Left renal pelvis (tissue), 4 donors: ENCODE measurements at regions not wholly inside any gene's neighbourhood (a gene's known extent, or its start where the extent isn't known, plus 50 kb on each side); places are given as distances from the start of the nearest gene placed in this dataset.
"Not testable (repeated sequence)": the region's sequence is repeated elsewhere in the genome, so short reads cannot be mapped to it uniquely, and the experiment has no call there.

Experiments used
- DNase-seq, 4 donors: peaks; one replicate each; pipeline ENCODE4 v3.0.0-alpha.2; 2013; ENCODE audit warnings: low read depth in 4 of 4, low spot score in 3 of 4

DNA sequence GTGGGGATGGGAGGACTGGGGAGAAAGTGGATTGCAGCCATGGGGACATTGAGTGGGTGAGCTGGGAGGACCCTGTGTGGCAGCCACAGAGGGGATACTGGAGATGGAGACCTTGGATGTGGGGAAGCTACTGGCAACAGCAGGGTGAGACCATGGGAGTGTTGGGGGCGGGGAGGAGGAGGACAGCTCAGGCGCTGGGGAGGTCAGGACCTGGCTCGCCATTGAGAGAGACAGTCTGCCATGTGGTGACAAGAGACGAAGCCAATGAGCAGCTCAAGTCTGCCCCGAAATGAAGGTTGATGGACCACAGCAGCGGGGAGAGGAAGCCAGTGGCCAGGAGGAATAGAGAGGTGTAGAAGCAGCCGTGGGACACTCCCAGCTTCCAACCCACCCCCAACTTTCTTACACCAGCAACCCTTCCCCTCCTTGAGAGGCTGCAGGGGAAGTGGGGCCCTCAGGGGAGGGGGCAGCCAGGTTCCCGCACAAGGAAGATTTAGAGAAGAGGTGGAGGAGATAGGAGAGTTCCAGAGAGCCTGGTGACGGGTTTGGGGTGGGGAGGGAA lies 118.1 kb downstream of the ASB7 start:
- DNase-seq, result no peak

DNA sequence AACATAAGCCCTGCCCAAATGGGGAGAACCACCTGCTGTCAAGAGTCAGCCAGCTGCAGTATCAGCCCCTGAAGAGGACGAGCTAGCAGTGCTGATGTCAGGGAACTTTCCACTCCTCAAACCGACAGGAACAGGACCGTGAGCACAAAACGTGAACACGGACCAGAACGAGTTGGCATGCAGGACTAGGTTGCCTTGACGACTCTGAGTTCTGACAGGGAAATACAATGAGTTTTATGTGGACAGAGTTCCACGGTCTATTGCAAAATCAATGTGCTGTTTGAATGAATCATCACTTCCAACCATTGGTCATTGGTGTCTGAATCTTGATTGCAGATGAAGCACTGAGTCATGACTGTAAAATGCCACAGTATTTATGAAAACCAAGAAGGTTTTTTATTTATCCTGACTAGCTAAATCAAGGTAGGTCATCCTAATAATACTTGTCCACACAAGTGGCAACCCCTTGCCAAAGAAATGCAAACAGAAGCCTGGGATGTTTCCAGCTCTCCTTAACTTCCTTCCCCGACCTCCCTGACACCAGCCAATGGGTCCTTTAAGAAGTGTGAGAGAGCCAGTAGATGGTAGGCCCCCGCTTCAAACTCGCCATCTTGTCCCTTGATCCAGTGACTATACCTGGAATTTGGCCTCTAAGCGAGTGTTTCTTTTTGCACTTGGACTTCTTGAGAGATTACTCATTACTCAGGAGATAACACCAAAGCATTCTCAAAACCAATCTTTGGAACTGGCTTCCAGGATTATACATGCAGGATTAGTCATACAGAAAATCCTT lies 119.6 kb downstream of the ASB7 start:
- DNase-seq, result no peak

DNA sequence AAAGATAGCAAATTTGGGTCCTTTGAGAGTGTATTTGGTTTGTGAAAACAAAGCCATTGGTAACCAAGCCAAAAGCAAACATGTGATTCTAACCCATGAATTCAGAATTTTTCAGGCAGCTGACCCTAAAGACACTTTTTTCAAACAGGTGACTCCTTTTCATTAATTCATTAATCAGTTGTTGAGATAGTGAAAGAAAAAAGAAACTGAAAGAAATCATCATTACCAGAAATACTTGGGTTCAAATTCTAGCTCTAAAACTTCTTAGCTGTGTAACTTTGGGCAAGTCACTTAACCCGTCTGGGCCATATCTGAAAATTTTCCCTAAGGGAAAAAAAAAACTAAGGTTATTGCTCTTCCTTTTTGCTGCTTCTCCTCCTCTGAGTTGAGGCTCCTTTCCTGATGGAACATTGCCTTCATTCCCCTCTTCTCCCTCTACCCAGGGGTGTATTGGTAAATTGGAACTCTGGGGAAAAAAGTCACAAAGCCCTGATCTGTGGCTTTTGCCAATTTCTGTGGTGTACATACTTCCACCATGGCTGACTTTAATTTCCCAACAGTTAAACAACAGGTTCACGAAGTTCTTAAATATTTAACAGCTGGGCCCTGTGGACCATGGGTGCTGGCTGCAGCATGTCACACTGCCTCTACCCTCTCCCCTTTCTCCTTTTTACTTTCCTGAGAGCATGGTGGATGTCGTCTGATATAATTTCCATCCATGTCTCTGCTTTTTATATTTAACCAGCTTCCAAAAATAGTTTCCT lies 120.3 kb downstream of the ASB7 start:
- DNase-seq, result no peak

DNA sequence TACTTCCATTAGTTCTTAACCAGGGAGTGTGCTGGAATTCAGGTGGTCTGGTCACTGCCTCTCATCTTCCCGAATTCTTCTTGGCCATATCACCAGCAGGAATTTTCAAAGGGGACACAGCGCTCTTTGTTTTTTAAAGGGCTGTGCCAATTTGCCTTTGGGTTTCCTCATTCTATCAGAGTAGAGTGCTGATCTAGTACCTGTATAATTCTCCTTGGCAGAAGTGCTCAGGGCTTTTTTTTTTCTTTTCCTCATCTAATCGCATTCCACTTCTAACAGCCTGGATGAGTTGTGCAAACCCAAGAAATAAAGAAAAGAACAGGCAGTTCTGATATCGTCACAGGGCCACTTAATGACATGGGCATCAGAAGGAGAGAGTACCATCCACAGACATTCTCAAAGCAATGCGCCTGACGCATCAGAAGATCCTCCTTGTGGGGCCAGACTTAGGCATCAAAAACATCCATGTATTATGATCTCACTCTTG lies 121.0 kb downstream of the ASB7 start:
- DNase-seq, result no peak

DNA sequence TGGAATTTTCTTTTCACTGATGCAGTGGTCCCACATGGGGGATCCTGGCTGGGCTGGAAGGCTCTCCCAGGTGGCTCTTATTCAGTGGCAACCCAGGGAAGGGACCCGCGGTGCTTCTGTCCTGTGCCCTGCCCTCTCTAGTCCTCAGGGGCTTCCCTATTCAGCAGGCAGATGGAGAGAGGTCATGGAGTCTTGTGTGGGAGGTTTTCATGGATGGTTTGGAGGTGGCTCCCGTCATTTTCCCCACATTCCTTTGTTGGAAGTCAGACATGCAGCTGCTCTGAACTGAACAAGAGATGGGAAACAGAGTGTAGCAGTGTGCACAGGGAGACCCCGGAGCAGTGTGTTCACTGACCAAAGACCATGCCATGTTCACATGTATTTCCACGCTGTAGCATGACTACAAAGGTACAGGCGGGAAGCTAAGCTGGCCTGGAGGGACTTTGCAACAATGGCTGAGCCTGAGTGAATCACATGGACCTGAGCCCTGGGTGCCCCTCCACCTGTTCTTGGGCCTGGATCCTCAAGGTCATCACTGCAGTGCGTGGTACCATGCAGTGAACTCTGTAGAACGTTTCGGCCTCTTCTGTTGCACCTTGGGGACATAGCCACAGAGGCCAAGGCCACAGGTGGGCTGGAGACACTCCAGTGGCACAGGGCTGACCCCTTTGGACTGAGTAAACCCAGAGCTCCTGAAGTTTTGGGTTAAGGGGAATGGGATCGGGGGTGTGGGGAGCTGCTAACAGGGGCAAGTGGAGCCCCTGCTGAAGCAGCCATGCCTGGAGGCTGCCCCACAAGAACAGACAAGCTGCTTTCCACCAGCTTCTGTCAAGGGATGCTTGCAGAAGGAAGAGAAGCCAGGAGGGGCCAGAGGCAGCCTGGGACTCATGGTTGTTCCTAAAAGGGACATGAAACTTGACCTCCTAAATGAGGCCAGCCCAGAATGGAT lies 123.0 kb downstream of the ASB7 start:
- DNase-seq, result no peak

DNA sequence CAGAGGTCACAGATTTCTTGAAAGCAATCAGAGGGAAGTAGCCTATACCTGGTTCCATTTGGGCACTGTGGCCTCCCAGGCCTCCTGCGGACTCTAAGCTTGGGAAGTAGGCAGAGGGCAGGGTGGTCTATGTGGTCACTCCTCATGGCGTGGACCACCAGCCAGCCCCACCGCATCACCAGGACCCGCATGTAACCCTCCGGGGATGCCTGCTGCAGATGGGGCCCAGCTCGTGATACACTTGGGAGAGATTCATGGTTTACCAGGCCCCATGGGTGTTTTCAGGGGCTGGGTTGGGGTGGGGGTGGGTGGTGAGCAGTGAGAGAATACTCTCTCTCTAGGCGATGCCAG lies 123.7 kb downstream of the ASB7 start:
- no peak for DNase-seq

DNA sequence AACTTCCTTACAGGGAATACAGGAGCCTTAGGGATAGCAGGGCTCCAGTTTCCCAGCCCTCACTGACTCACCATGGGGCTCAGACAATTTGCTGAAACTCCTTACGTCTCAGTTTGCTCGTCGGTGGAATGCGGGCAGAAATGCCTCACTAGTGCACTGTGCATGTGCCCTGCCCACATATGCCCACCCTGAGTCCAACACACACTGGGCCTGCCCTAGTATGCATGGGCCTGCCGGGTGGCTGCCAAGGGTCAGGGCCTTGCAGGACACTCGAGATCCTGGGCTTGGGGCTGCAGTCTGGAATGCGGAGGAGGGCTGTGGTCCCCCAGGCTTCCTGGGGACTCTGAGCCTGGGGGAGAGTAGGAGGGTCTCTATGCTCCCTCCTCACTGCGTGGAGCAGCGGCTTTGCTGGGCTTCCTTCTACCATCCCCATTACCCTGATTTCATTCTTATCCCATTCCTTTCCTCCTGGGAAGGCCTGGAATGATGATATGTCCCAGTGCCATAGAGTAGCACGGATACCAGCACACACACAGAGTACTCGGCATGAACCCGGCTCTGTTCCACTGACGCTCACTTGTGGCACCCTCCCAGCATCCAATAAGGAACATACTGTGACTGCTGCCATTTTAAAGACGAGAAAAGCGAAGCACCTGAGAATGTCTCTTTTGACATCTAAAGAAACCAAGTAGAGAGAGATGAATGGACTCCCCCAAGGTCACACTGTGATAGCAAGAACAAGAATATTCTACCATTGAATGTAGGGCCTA lies 124.2 kb downstream of the ASB7 start:
- no peak for DNase-seq

DNA sequence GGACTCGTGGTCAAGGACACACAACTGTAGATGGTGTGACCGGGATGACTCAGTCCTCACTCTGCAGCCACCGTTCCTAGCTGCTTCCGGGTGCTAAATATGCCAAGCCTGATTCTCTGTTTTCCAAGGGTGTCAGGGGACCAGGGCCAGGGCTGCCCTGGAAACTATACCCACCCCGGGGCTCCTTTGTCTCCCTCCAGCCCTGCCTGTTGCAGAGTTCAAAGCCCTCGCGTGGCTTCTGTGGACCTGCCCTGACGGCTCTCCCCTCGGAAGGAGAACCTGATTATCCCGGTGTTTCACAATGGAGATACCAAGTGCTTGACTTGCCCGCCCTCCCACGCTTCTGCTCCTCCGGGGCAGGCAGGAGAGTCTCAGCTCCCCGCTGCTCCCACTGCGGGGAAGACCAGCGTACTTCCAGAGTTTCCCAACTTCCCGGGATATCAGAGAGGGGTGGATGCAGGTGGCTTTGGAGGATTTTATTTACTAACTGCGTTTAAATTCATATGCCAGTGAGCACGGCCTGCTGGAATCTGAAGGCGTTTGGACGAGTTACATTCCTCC lies 125.0 kb downstream of the ASB7 start:
- no peak for DNase-seq

DNA sequence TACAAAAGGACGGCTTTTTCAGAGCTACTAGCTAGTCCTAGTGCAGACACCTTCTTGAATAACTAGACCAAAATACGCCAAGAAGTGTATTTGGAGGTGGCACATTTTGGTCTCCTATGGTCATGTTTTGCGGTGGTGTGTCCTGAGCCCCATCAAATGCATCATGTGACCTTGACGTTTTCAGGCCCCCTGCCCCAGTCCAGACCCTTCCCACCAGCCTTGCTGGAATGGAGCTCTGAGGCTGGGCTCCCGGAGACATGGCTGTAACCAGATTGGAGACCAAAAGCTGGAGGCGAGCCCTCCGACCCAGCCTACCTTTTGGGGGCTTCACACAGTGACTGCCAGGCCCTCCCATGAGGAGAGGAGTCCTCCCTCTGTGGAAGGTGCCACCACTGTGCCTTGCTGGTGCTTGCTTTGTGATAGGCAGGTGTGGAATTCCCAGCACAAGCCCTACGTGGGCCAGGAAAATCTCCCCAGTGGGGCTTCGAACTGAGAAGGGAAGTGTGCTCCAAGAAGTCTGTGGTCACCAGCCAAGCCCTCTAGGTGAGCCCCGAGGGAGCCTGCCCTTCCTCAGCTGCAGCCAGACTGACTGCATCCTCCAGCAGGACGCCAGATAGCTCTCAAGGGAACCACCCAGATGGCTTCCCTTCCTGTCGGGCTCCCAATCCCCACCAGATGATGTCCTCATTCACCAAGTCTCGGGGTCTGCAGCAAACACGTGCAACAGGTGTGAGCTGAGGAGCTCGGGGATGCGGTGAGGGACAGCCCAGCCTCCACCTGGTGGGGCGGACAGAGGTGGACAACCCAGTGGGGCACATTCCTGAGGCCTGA lies 126.2 kb downstream of the ASB7 start:
- DNase-seq, result no peak

DNA sequence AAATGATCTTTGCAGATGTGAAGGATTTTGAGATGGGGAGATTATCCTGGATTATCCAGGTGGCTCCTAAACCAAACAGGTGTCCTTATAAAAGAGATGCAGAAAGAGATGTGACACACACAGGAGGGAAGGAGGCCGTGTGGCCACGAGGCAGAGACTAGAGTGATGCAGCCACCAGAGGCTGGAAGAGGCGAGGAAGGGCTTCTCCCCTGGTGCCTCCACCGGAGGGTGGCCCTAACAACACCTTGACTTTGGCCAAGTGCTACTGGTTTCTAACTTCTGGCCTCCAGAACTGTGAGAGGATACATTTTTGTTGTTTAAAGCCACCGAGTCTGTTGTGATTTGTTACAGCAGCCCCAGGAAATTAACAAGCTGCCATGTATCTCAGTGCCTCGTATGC lies 127.1 kb downstream of the ASB7 start:
- no peak for DNase-seq

DNA sequence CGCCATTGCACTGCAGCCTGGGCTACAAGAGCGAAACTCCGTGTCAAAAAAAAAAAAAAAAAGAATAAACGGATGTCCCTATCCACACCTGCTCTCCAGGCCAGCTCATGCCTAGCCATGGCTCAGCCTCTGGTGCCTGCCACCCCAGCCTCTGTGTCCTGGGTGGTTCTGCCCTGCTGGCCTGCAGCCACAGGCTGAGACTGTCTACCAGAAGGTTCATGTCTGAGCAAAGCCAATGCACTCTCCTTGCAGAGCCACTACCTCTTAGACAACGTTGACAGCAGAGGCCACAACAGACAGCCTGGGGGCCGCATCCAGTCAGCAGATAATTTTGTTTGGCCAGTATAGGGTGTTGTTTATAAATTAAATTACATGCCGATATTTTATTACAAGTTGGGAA lies 127.7 kb downstream of the ASB7 start:
- DNase-seq, result no peak

DNA sequence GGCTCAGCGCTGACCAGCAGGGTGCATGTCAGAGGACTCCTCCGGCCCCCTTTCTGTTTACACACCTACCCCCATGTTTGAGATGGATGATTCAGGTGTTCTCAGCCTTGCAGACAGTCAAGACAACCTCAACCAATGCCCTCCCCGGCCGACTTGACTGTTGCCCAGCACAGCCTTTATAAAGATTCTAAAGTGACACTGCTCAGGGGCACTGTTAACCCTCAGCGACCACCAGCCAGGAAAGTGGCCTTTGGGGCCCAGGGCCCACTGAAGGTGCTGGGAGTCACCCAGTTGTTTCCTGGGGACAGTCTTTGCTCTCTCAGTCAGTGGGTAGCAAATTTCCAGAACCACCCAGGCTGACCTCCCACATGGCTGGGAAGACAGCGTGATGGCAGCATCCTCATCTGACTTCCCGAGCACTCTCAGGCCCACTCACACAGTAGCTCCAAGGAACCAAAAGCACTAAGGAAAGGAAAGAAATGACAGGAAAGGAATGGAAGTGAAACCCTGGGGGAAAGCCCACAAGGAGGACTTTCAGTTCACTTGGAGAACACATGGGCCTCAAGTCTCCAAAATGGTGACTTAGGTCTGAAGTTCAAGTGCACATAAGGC lies 128.4 kb downstream of the ASB7 start:
- no peak for DNase-seq

DNA sequence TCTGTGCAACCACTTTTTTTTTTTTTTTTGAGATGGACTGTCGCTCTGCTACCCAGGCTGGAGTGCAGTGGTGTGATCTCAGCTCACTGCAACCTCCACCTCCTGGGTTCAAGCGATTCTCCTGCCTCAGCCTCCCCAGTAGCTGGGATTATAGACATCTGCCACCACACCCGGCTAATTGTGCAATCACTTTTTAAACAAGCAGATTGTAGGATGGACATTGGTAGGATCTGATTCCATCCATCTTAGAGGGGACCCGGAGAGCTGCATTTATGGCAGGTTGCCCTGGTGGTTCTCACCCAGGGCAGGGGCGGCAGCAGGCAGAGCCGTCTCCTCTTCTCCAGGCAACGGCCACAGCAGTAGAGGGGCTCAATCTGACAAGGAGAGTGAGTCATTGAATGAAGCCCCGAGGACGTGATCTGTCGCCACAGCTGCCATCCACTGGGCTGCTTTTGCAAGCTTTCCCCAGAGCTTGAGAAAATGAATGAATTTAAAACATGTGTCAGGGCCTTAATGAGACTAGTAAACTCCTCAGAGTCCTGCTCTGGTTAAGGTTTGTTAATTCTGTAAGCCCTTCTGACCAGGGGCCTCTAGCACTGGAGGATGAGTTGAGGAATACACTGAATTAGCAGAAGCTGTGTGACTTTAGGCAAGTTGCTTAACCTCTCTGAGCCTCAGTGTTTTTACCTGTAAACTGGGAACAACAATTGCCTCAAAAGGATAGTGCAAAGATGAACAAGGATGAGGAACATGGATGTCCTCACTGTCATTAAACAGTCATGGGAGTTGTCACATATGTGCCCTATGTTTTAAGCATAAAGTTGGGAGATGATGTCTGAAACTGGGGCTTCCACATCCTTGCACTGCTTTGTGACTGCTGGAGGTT lies 129.1 kb downstream of the ASB7 start:
- no peak for DNase-seq

DNA sequence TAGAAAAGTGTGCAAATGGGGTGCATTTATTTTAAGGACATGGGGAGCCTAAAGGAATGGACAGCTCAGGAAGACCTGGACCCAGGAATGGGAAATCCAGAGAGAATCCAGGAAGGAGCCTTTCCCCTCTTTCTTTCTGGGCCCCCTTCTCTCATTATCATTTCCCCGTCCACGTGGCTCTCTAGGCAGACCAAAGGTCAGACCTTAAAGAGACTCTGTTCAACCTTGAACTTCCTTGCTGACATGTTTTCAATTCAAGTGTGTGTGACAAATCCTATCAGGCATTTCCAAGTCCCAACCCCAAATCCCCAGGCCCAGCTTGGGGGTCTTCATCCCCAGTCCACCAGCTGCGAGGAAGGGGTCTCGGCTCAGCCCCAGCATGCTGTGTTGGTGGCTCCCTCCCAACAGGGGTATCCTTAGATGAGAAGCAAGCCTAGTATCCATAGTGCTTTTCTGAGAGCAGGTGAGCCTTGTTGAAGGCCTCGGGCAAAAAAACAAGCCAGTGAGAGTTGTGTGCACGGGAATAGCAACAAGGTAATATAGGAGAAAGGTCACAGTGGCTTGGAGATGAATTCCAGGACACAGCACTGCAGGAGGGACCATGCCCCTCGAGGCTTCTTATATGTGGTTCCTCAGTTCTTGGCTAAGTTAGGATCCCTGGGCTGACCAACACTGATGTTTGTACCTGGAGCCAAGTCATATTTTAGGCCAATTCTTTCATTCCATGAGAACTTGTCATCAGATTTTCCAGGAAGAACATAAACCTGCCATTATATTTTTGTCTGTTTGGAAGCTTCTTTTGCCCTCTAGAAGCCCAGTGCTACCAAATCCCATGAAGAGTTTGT lies 130.0 kb downstream of the ASB7 start:
- no peak for DNase-seq

DNA sequence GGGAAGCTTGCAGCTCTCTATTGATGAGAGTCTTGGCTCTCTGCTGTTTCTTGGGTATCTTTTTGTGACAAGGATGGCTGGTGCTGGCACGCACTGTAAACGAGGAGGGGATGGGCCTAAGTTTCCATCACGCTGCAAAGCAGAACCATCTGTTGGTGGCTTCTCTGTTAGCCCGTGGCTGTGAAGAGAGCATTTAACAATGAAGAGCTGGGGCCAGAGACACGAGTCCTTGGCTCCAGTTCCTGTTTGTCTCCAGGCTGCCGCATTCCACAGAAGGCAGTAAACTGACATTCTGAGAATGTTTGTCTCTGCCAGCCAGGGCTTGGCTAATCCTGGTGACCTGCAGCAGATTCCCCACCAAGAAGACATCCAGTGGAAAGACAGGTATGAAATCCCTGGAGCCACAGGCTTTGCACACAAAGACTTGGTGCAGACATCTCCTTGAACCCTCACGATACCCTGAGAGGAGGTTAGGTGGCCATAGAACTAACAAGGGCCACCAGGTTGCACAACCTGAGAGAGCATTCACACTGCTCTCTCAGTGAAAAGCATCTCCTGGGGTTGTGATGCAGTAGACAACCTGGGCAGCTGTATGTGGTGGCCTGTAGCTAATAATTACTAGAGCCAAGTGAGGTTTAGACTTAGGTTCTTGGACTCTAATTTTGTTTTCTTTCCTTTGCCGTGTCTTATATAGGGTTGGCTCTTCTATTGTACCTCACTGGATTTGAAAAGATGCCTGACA lies 130.9 kb downstream of the ASB7 start:
- DNase-seq, result no peak

DNA sequence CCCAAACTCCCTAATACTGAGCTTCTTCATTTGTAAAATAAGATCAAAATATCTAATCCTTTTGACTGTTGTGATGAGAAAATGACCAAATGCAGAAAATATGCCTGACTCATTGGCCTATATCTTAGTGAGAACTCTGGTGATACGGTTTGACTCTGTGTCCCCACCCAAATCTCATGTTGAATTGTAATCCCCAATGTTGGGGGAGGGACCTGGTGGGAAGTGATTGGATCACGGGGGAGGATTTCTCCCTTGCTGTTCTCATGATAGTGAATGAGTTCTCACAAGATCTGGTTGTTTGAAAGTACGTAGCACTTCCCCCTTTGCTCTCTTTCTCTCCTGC lies 131.4 kb downstream of the ASB7 start:
- not testable (repeated sequence) for DNase-seq
